Immature natural killer cell (primary cell): ENCODE measurements at regions not wholly inside any gene's neighbourhood (a gene's known extent, or its start where the extent isn't known, plus 50 kb on each side); places are given as distances from the start of the nearest gene placed in this dataset.

Experiments used
- DNase-seq, 3 donors: peaks; one replicate each; pipeline ENCODE4 v3.0.0; 2022; ENCODE audit warnings: mixed read lengths in 1 of 3
- H3K27ac Mint-ChIP-seq, 6 donors: one replicate each; pipeline ENCODE4 v1.8.0; 2020; ENCODE audit warnings: mixed read lengths in 6 of 6, mild to moderate bottlenecking in 5 of 6, inconsistent platforms in 4 of 6, moderate library complexity in 3 of 6
- H3K27me3 Mint-ChIP-seq, 3 donors: one replicate each; pipeline ENCODE4 v1.8.0; 2020 to 2021; ENCODE audit warnings: low read depth in 3 of 3, mild to moderate bottlenecking in 3 of 3, mixed read lengths in 3 of 3, moderate library complexity in 3 of 3, inconsistent platforms in 1 of 3
- H3K36me3 Mint-ChIP-seq, 3 donors: one replicate each; pipeline ENCODE4 v1.8.0; 2020; ENCODE audit warnings: mixed read lengths in 3 of 3, inconsistent platforms in 2 of 3, mild to moderate bottlenecking in 2 of 3
- H3K4me1 Mint-ChIP-seq, 2 donors: one replicate each; pipeline ENCODE4 v1.8.0; 2020; ENCODE audit warnings: inconsistent platforms in 2 of 2, mild to moderate bottlenecking in 2 of 2, mixed read lengths in 2 of 2, moderate library complexity in 1 of 2
- H3K4me3 Mint-ChIP-seq, 5 donors: one replicate each; pipeline ENCODE4 v1.8.0; 2020; ENCODE audit warnings: mild to moderate bottlenecking in 5 of 5, mixed read lengths in 5 of 5, inconsistent platforms in 3 of 5, moderate library complexity in 3 of 5
- H3K9me3 Mint-ChIP-seq, 6 donors: one replicate each; pipeline ENCODE4 v1.8.0; 2020; ENCODE audit warnings: mild to moderate bottlenecking in 6 of 6, mixed read lengths in 6 of 6, inconsistent platforms in 4 of 6, moderate library complexity in 3 of 6

- DNase-seq: no peak
- Mint-ChIP-seq H3K9me3 (no peaks in the 10 kb centered on the region), H3K27me3 (peaks cover 0 to 3% (median 0%) of the 10 kb centered on the region in 3 donors), H3K4me1 (no peaks in the 10 kb centered on the region), H3K36me3 (no peaks in the 10 kb centered on the region), H3K27ac (no peak overlapping the region), H3K4me3 (no peak overlapping the region)
These were observed 146.5 kb downstream of the URI1 start for GRCh38 chr19:30088567-30088966.

GRCh38 chr19:30089086-30089665 lies 147.1 kb downstream of the URI1 start:
- H3K4me1 Mint-ChIP-seq: no peaks in the 10 kb centered on the region
- no peaks in the 10 kb centered on the region for H3K36me3 Mint-ChIP-seq
- no peak for DNase-seq
- no peak overlapping the region for H3K27ac Mint-ChIP-seq
- no peak overlapping the region for H3K4me3 Mint-ChIP-seq
- H3K27me3 Mint-ChIP-seq: peaks cover 0 to 3% (median 2%) of the 10 kb centered on the region in 3 donors
- no peaks in the 10 kb centered on the region for H3K9me3 Mint-ChIP-seq

GRCh38 chr19:30090476-30090875 lies 148.4 kb downstream of the URI1 start:
- Mint-ChIP-seq H3K4me3 (no peak overlapping the region), H3K27me3 (peaks cover 0 to 3% (median 2%) of the 10 kb centered on the region in 3 donors), H3K9me3 (no peaks in the 10 kb centered on the region), H3K36me3 (no peaks in the 10 kb centered on the region), H3K4me1 (no peaks in the 10 kb centered on the region), H3K27ac (no peak overlapping the region)
- DNase-seq: no peak

GRCh38 chr19:30090963-30091362 lies 148.9 kb downstream of the URI1 start:
- H3K4me3 Mint-ChIP-seq: no peak overlapping the region
- H3K9me3 Mint-ChIP-seq: no peaks in the 10 kb centered on the region
- no peak for DNase-seq
- H3K4me1 Mint-ChIP-seq: no peaks in the 10 kb centered on the region
- H3K27me3 Mint-ChIP-seq: peaks cover 0 to 3% (median 2%) of the 10 kb centered on the region in 3 donors
- no peak overlapping the region for H3K27ac Mint-ChIP-seq
- no peaks in the 10 kb centered on the region for H3K36me3 Mint-ChIP-seq

- peaks cover 0 to 3% (median 2%) of the 10 kb centered on the region in 3 donors for H3K27me3 Mint-ChIP-seq
- H3K4me1 Mint-ChIP-seq: no peaks in the 10 kb centered on the region
- H3K9me3 Mint-ChIP-seq: no peaks in the 10 kb centered on the region
- H3K27ac Mint-ChIP-seq: no peak overlapping the region
- no peaks in the 10 kb centered on the region for H3K36me3 Mint-ChIP-seq
- no peak for DNase-seq
- H3K4me3 Mint-ChIP-seq: no peak overlapping the region
These were observed 149.4 kb downstream of the URI1 start for GRCh38 chr19:30091456-30091855.

- no peaks in the 10 kb centered on the region for H3K36me3 Mint-ChIP-seq
- H3K9me3 Mint-ChIP-seq: no peaks in the 10 kb centered on the region
- H3K4me1 Mint-ChIP-seq: no peaks in the 10 kb centered on the region
- H3K27ac Mint-ChIP-seq: no peak overlapping the region
- DNase-seq: no peak
- no peak overlapping the region for H3K4me3 Mint-ChIP-seq
- peaks cover 0 to 3% (median 2%) of the 10 kb centered on the region in 3 donors for H3K27me3 Mint-ChIP-seq
These were observed 149.8 kb downstream of the URI1 start for GRCh38 chr19:30091856-30092255.

- peaks cover 0 to 2% (median 2%) of the 10 kb centered on the region in 3 donors for H3K27me3 Mint-ChIP-seq
- no peak overlapping the region for H3K27ac Mint-ChIP-seq
- no peak overlapping the region for H3K4me3 Mint-ChIP-seq
- H3K4me1 Mint-ChIP-seq: no peaks in the 10 kb centered on the region
- H3K36me3 Mint-ChIP-seq: no peaks in the 10 kb centered on the region
- H3K9me3 Mint-ChIP-seq: no peaks in the 10 kb centered on the region
- no peak for DNase-seq
These were observed 150.9 kb downstream of the URI1 start for GRCh38 chr19:30092721-30093569.

GRCh38 chr19:30093966-30094755 lies 152.1 kb downstream of the URI1 start:
- H3K27ac Mint-ChIP-seq: no peak overlapping the region
- no peak overlapping the region for H3K4me3 Mint-ChIP-seq
- no peak for DNase-seq
- H3K9me3 Mint-ChIP-seq: no peaks in the 10 kb centered on the region
- peaks cover 0 to 6% (median 2%) of the 10 kb centered on the region in 3 donors for H3K27me3 Mint-ChIP-seq
- no peaks in the 10 kb centered on the region for H3K4me1 Mint-ChIP-seq
- no peaks in the 10 kb centered on the region for H3K36me3 Mint-ChIP-seq

GRCh38 chr19:30094756-30095140 lies 152.7 kb downstream of the URI1 start:
- H3K4me1 Mint-ChIP-seq: no peaks in the 10 kb centered on the region
- no peaks in the 10 kb centered on the region for H3K9me3 Mint-ChIP-seq
- H3K27ac Mint-ChIP-seq: no peak overlapping the region
- no peak overlapping the region for H3K4me3 Mint-ChIP-seq
- H3K36me3 Mint-ChIP-seq: no peaks in the 10 kb centered on the region
- peaks cover 1 to 6% (median 2%) of the 10 kb centered on the region in 3 donors for H3K27me3 Mint-ChIP-seq
- DNase-seq: no peak

- Mint-ChIP-seq H3K4me1 (no peaks in the 10 kb centered on the region), H3K27ac (no peak overlapping the region), H3K36me3 (no peaks in the 10 kb centered on the region), H3K27me3 (peaks cover 2 to 6% (median 2%) of the 10 kb centered on the region in 3 donors), H3K9me3 (no peaks in the 10 kb centered on the region), H3K4me3 (no peak overlapping the region)
- no peak for DNase-seq
These were observed 153.1 kb downstream of the URI1 start for GRCh38 chr19:30095171-30095570.

GRCh38 chr19:30096596-30097370 lies 154.7 kb downstream of the URI1 start:
- peaks cover 2 to 4% (median 4%) of the 10 kb centered on the region in 3 donors for H3K27me3 Mint-ChIP-seq
- H3K4me1 Mint-ChIP-seq: no peaks in the 10 kb centered on the region
- no peaks in the 10 kb centered on the region for H3K9me3 Mint-ChIP-seq
- no peak overlapping the region for H3K27ac Mint-ChIP-seq
- H3K36me3 Mint-ChIP-seq: no peaks in the 10 kb centered on the region
- DNase-seq: no peak
- no peak overlapping the region for H3K4me3 Mint-ChIP-seq

GRCh38 chr19:30097746-30098280 lies 155.8 kb downstream of the URI1 start:
- no peaks in the 10 kb centered on the region for H3K36me3 Mint-ChIP-seq
- H3K4me1 Mint-ChIP-seq: no peaks in the 10 kb centered on the region
- H3K9me3 Mint-ChIP-seq: no peaks in the 10 kb centered on the region
- H3K4me3 Mint-ChIP-seq: no peak overlapping the region
- no peak overlapping the region for H3K27ac Mint-ChIP-seq
- peaks cover 2 to 4% (median 4%) of the 10 kb centered on the region in 3 donors for H3K27me3 Mint-ChIP-seq
- DNase-seq: no peak

- DNase-seq: no peak
- Mint-ChIP-seq H3K4me3 (no peak overlapping the region), H3K27me3 (peaks cover 2 to 4% (median 4%) of the 10 kb centered on the region in 3 donors)
These were observed 160.2 kb downstream of the URI1 start for GRCh38 chr19:30102239-30102638.

More at GRCh38 chr19:30102239-30102638, 160.2 kb downstream of the URI1 start:
- H3K9me3 Mint-ChIP-seq: no peaks in the 10 kb centered on the region
- no peak overlapping the region for H3K27ac Mint-ChIP-seq
- no peaks in the 10 kb centered on the region for H3K4me1 Mint-ChIP-seq
- H3K36me3 Mint-ChIP-seq: no peaks in the 10 kb centered on the region
